A549 (cell line): ENCODE measurements at regions not wholly inside any gene's neighbourhood (a gene's known extent, or its start where the extent isn't known, plus 50 kb on each side); places are given as distances from the start of the nearest gene placed in this dataset.

ENCODE experiments used
- CEBPB ChIP-seq, 2 experiments: fragments of >200 bp in 1 of 2; sonication (Bioruptor Twin) in 1 of 2; formaldehyde crosslinking in 1 of 2; IDR thresholded peaks; 2 replicates each; pipeline ENCODE4 v1.6.1; 2012 to 2016
- CHD4 ChIP-seq: fragments of 200-600 bp; sonication (generic); IDR thresholded peaks from 2 replicates; pipeline ENCODE4 v1.6.1; 2016; ENCODE audit warnings: antibody characterized with exemption, mild to moderate bottlenecking, borderline replicate concordance
- HDAC2 ChIP-seq: fragments of 200-600 bp; sonication (generic); IDR thresholded peaks from 2 replicates; pipeline ENCODE4 v1.6.1; 2016
- MYC ChIP-seq: IDR thresholded peaks from 2 replicates; pipeline ENCODE4 v1.6.1; 2012; ENCODE audit warnings: mild to moderate bottlenecking, inconsistent platforms, low read length, improper control_type of control experiment, borderline replicate concordance
- PBX3 ChIP-seq: IDR thresholded peaks from 2 replicates; pipeline ENCODE4 v1.6.1; 2012
- PHF8 ChIP-seq: fragments of 200-600 bp; sonication (generic); IDR thresholded peaks from 2 replicates; pipeline ENCODE4 v1.6.1; 2016; ENCODE audit warnings: low read depth, mild to moderate bottlenecking, antibody characterized with exemption, moderate library complexity, borderline replicate concordance
- POLR2A ChIP-seq: IDR thresholded peaks from 2 replicates; pipeline ENCODE4 v1.6.1; 2012; ENCODE audit warnings: mild to moderate bottlenecking, low read length
- RAD21 ChIP-seq, 2 experiments: fragments of >200 bp in 1 of 2; sonication (Bioruptor Twin) in 1 of 2; formaldehyde crosslinking in 1 of 2; IDR thresholded peaks in 1 of 2; conservative IDR thresholded peaks in 1 of 2; 2 replicates in 1 of 2; 3 replicates in 1 of 2; pipeline ENCODE4 v1.6.1; 2012 to 2018; ENCODE audit warnings: inconsistent platforms in 1 of 2
- RFX5 ChIP-seq: fragments of 450-650 bp; IDR thresholded peaks from 2 replicates; pipeline ENCODE4 v1.7.1; 2014; ENCODE audit warnings: antibody characterized with exemption, mild to moderate bottlenecking, moderate library complexity
- SMC3 ChIP-seq: fragments of >200 bp; sonication (Bioruptor Twin); formaldehyde crosslinking; IDR thresholded peaks from 3 replicates; pipeline ENCODE4 v1.6.1; 2018; ENCODE audit warnings: inconsistent platforms
- TP53 ChIP-seq: fragments of 250-450 bp; sonication (Bioruptor Pico); IDR thresholded peaks from 2 replicates; pipeline ENCODE4 v1.5.0; 2021; ENCODE audit warnings: mild to moderate bottlenecking, moderate library complexity
- TF ChIP-seq, protein P1 (sequence below): fragments of >200 bp; sonication (Bioruptor Twin); formaldehyde crosslinking; IDR thresholded peaks from 3 replicates; pipeline ENCODE4 v1.5.1; 2016
- TF ChIP-seq, protein P2 (sequence below): fragments of 200-600 bp; sonication (generic); IDR thresholded peaks from 2 replicates; pipeline ENCODE4 v1.6.1; 2016; ENCODE audit warnings: antibody characterized with exemption, mild to moderate bottlenecking, moderate library complexity
- TF ChIP-seq, protein P3 (sequence below): fragments of 450-650 bp; IDR thresholded peaks from 2 replicates; pipeline ENCODE4 v1.6.1; 2014; ENCODE audit warnings: antibody characterized with exemption

GRCh38 chr3:178169421-178169820, 366.8 kb upstream of the KCNMB2 start:
- no peak for TF ChIP-seq PBX3
- TF ChIP-seq HDAC2 = no peak
- TF ChIP-seq, protein P1, sequence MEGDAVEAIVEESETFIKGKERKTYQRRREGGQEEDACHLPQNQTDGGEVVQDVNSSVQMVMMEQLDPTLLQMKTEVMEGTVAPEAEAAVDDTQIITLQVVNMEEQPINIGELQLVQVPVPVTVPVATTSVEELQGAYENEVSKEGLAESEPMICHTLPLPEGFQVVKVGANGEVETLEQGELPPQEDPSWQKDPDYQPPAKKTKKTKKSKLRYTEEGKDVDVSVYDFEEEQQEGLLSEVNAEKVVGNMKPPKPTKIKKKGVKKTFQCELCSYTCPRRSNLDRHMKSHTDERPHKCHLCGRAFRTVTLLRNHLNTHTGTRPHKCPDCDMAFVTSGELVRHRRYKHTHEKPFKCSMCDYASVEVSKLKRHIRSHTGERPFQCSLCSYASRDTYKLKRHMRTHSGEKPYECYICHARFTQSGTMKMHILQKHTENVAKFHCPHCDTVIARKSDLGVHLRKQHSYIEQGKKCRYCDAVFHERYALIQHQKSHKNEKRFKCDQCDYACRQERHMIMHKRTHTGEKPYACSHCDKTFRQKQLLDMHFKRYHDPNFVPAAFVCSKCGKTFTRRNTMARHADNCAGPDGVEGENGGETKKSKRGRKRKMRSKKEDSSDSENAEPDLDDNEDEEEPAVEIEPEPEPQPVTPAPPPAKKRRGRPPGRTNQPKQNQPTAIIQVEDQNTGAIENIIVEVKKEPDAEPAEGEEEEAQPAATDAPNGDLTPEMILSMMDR = no peak
- TF ChIP-seq SMC3 = no peak
- TF ChIP-seq CEBPB (IDR thresholded peaks at IDR 0.05) = no peak
- TF ChIP-seq POLR2A = no peak
- no peak for TF ChIP-seq PHF8
- no peak for TF ChIP-seq RAD21 (conservative IDR thresholded peaks at IDR 0.05 in 1 of 2, IDR thresholded peaks at IDR 0.05 in 1 of 2)
- no peak for TF ChIP-seq TP53 (CRISPR knock-in tag)
- TF ChIP-seq, protein P2, sequence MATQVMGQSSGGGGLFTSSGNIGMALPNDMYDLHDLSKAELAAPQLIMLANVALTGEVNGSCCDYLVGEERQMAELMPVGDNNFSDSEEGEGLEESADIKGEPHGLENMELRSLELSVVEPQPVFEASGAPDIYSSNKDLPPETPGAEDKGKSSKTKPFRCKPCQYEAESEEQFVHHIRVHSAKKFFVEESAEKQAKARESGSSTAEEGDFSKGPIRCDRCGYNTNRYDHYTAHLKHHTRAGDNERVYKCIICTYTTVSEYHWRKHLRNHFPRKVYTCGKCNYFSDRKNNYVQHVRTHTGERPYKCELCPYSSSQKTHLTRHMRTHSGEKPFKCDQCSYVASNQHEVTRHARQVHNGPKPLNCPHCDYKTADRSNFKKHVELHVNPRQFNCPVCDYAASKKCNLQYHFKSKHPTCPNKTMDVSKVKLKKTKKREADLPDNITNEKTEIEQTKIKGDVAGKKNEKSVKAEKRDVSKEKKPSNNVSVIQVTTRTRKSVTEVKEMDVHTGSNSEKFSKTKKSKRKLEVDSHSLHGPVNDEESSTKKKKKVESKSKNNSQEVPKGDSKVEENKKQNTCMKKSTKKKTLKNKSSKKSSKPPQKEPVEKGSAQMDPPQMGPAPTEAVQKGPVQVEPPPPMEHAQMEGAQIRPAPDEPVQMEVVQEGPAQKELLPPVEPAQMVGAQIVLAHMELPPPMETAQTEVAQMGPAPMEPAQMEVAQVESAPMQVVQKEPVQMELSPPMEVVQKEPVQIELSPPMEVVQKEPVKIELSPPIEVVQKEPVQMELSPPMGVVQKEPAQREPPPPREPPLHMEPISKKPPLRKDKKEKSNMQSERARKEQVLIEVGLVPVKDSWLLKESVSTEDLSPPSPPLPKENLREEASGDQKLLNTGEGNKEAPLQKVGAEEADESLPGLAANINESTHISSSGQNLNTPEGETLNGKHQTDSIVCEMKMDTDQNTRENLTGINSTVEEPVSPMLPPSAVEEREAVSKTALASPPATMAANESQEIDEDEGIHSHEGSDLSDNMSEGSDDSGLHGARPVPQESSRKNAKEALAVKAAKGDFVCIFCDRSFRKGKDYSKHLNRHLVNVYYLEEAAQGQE = no peak
- TF ChIP-seq MYC = no peak
- no peak for TF ChIP-seq RFX5
- TF ChIP-seq, protein P3, sequence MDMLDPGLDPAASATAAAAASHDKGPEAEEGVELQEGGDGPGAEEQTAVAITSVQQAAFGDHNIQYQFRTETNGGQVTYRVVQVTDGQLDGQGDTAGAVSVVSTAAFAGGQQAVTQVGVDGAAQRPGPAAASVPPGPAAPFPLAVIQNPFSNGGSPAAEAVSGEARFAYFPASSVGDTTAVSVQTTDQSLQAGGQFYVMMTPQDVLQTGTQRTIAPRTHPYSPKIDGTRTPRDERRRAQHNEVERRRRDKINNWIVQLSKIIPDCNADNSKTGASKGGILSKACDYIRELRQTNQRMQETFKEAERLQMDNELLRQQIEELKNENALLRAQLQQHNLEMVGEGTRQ = no peak
- no peak for TF ChIP-seq CHD4
